ENCODE measurements at regions not wholly inside any gene's neighbourhood (a gene's known extent, or its start where the extent isn't known, plus 50 kb on each side); places are given as distances from the start of the nearest gene placed in this dataset.

DNA sequence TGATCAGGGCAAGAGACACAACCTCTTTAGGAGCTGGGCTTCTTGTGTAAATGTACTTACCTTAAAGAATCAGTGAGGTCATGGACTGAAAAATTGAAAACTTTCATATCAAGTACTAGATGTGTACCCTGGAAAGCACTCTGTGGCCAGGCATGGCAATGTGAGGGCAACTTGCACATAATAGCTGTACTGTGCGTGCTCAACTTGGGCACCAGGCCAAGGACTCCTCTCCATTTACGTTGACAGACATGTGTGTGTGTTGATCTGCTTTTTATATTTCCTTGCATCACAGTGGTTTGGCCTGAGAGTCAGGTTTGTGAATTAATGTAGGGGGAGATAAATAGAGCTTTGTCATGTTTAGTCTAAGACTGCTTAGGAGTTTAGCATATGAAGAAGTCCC, 669.5 kb upstream of the REG3G start:
- DNase-seq, result no peak
- Histone ChIP-seq H3K27me3 (no peaks in the 10 kb centered on the region), H3K36me3 (no peaks in the 10 kb centered on the region), H3K27ac (no peak overlapping the region), H3K9me3 (peaks cover 0 to 4% (median 0%) of the 10 kb centered on the region in 11 donors), H3K4me3 (no peak overlapping the region), H3K4me1 (no peaks in the 10 kb centered on the region)
- intact Hi-C loops (cut with DNase I), result no loop called here
- ATAC-seq, result no peak
- WGBS, 2 donors, result 42 to 46% methylated on average over 2 of the region's 2 CpGs
- TF ChIP-seq, protein P1, sequence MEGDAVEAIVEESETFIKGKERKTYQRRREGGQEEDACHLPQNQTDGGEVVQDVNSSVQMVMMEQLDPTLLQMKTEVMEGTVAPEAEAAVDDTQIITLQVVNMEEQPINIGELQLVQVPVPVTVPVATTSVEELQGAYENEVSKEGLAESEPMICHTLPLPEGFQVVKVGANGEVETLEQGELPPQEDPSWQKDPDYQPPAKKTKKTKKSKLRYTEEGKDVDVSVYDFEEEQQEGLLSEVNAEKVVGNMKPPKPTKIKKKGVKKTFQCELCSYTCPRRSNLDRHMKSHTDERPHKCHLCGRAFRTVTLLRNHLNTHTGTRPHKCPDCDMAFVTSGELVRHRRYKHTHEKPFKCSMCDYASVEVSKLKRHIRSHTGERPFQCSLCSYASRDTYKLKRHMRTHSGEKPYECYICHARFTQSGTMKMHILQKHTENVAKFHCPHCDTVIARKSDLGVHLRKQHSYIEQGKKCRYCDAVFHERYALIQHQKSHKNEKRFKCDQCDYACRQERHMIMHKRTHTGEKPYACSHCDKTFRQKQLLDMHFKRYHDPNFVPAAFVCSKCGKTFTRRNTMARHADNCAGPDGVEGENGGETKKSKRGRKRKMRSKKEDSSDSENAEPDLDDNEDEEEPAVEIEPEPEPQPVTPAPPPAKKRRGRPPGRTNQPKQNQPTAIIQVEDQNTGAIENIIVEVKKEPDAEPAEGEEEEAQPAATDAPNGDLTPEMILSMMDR (IDR thresholded peaks at IDR 0.05), result no peak

DNA sequence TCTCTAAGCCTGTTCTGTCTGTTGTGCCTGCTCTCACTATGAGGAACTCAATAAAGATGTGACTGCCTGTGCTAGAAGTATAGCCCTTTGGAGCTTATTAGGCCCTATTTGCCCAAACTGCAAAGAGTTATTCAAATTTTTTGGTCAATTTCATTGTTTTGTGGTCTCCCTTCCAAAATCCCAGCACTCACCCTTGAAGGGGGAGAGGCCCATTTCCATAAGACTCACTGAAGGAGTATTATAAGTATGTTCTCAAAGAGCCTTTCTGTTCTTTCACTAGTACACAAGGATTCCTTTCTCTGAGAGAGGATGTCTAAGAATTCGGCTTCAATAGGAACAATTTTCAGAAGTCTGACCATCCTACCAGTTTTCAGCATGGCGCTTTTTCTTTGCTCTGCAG, 641.9 kb upstream of the REG3G start:
- DNase-seq (no peak), ATAC-seq (no peak)
- 64 to 71% methylated on average over 2 of the region's 2 CpGs for WGBS, 2 donors
- no peaks in the 10 kb centered on the region for H3K27me3 ChIP-seq
- H3K9me3 ChIP-seq, result peaks cover 0 to 16% (median 0%) of the 10 kb centered on the region in 11 donors
- no peaks in the 10 kb centered on the region for H3K36me3 ChIP-seq
- no peak overlapping the region for H3K27ac ChIP-seq
- no peaks in the 10 kb centered on the region for H3K4me1 ChIP-seq
- TF ChIP-seq, protein P1 (IDR thresholded peaks at IDR 0.05), result no peak
- H3K4me3 ChIP-seq, result no peak overlapping the region
- intact Hi-C loops (cut with DNase I), result no loop called here

DNA sequence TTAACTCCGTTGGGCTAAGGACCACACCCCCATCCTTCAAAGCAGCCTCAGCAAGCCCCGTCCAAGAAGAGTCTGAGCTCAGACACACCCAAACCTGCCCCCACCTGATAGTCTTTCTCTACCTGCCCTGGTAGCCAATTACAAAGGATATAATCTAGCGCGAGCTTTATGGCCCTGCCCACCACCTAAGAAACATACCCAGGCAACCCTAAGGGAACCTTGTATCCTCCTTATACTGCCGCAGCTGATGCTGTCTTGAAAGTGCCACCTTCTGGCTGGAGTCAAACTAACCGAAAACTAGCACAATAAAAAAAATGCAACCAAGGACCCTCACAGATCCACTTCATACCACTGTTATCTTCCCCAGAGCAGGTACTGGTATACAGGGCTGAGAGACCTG, 628.3 kb upstream of the REG3G start:
- TF ChIP-seq, protein P1 (IDR thresholded peaks at IDR 0.05), result no peak
- H3K27me3 ChIP-seq, result no peaks in the 10 kb centered on the region
- intact Hi-C loops (cut with DNase I), result no loop called here
- peaks cover 0 to 59% (median 3%) of the 10 kb centered on the region in 11 donors for H3K9me3 ChIP-seq
- H3K27ac ChIP-seq, result no peak overlapping the region
- H3K36me3 ChIP-seq, result no peaks in the 10 kb centered on the region
- no peaks in the 10 kb centered on the region for H3K4me1 ChIP-seq
- ATAC-seq (no peak), DNase-seq (no peak)
- WGBS, 2 donors, result 86 to 97% methylated on average over 6 of the region's 6 CpGs
- H3K4me3 ChIP-seq, result no peak overlapping the region

DNA sequence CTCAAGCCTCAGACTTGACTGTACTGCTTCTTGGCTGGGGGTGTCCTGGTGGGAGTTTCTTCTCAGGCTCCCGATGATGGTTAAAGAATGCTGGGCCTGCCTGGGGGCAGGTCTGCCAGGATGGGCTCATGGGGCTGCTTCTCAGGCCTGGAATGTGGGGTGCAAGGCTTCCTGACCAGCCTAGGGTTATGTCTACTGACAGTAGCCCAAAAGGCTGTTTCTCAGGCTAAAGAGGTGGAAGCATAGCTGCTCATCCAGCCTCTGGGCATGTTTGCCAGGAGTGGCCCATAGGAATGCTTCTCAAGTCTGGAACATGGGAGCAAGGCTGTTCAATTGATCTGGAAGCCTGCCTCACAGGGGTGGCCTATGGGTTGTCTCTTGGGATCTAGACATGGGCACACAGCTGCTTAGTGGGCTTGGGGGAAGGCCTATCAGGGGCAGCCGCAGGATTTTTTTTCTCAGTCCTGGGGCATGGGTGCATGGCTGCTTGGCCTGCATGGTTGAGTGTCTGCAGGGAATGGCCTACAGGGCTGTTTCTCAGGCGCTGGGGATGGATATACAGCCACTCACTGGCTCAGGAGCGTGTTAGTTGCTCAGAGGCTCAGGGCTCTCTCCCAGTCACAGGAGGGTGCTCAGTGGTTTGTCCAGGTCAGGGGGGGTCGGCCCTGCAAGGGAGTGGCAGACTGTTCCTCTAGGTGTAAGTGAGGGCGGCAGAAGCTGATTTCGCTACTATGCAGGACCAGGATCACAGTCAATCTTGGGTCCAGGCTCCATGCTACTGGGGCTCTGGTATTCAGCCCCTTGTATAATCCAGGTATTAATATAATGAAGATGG, 617.3 kb upstream of the REG3G start:
- Histone ChIP-seq H3K36me3 (no peaks in the 10 kb centered on the region), H3K27ac (no peak overlapping the region), H3K4me1 (no peaks in the 10 kb centered on the region), H3K27me3 (no peaks in the 10 kb centered on the region), H3K9me3 (peaks cover 0 to 6% (median 0%) of the 10 kb centered on the region in 11 donors), H3K4me3 (no peak overlapping the region)
- TF ChIP-seq, protein P1 (IDR thresholded peaks at IDR 0.05), result no peak
- intact Hi-C loops (cut with DNase I), result no loop called here
- DNase-seq, result no peak
- ATAC-seq, result no peak
- 83 to 92% methylated on average over 7 of the region's 7 CpGs for WGBS, 2 donors
